Right atrium auricular region (tissue), 2 donors: ENCODE measurements at regions not wholly inside any gene's neighbourhood (a gene's known extent, or its start where the extent isn't known, plus 50 kb on each side); places are given as distances from the start of the nearest gene placed in this dataset.

Experiments used
- DNase-seq: peaks from one replicate; pipeline ENCODE4 v3.0.0-alpha.2; 2019; ENCODE audit warnings: low spot score
- H3K27ac ChIP-seq, 2 donors: fragments of 200-600 bp; sonication (generic); 1 replicate in 1 of 2; 2 replicates in 1 of 2; pipeline ENCODE4 v1.5.1; 2016 to 2019
- H3K27me3 ChIP-seq, 2 donors: fragments of 200-600 bp; sonication (generic); one replicate each; pipeline versions ENCODE4 v1.5.1 to v1.6.0; 2017 to 2019
- H3K36me3 ChIP-seq: fragments of 200-600 bp; sonication (generic); one replicate; pipeline ENCODE4 v1.5.1; 2016
- H3K4me1 ChIP-seq, 2 donors: fragments of 200-600 bp; sonication (generic); one replicate each; pipeline versions ENCODE4 v1.5.1 to v1.6.0; 2017 to 2019
- H3K4me3 ChIP-seq, 2 donors: fragments of 200-600 bp; sonication (generic); 1 replicate in 1 of 2; 2 replicates in 1 of 2; pipeline ENCODE4 v1.5.1; 2017 to 2019; ENCODE audit warnings: mild to moderate bottlenecking in 1 of 2, moderate library complexity in 1 of 2
- H3K9me3 ChIP-seq, 2 donors: fragments of 200-600 bp; sonication (generic); one replicate each; pipeline ENCODE4 v1.5.1; 2019
- CTCF ChIP-seq, 2 donors: fragments of 200-600 bp; sonication (generic); IDR thresholded peaks; one replicate each; pipeline ENCODE4 v1.5.1; 2019; ENCODE audit warnings: antibody characterized with exemption in 2 of 2

- no peak for DNase-seq
- Histone ChIP-seq H3K4me1 (no peaks in the 10 kb centered on the region), H3K36me3 (no peaks in the 10 kb centered on the region), H3K9me3 (no peaks in the 10 kb centered on the region), H3K27ac (no peak overlapping the region), H3K4me3 (no peak overlapping the region), H3K27me3 (no peaks in the 10 kb centered on the region)
- TF ChIP-seq CTCF (IDR thresholded peaks at IDR 0.05) = no peak
Measured at GRCh38 chr16:86107215-86107825, 208.4 kb downstream of the IRF8 start.

- Histone ChIP-seq H3K4me3 (no peak overlapping the region), H3K4me1 (no peaks in the 10 kb centered on the region), H3K27me3 (no peaks in the 10 kb centered on the region), H3K9me3 (no peaks in the 10 kb centered on the region), H3K36me3 (no peaks in the 10 kb centered on the region), H3K27ac (no peak overlapping the region)
- DNase-seq = no peak
- no peak for TF ChIP-seq CTCF (IDR thresholded peaks at IDR 0.05)
Measured at GRCh38 chr16:86108062-86108461, 209.1 kb downstream of the IRF8 start.

- H3K27ac ChIP-seq = no peak overlapping the region
- H3K4me1 ChIP-seq = no peaks in the 10 kb centered on the region
- no peaks in the 10 kb centered on the region for H3K9me3 ChIP-seq
- TF ChIP-seq CTCF (IDR thresholded peaks at IDR 0.05) = no peak
- H3K36me3 ChIP-seq = no peaks in the 10 kb centered on the region
- H3K4me3 ChIP-seq = no peak overlapping the region
- DNase-seq = no peak
- no peaks in the 10 kb centered on the region for H3K27me3 ChIP-seq
Measured at GRCh38 chr16:86110134-86110533, 211.2 kb downstream of the IRF8 start.

GRCh38 chr16:86110726-86111125 lies 211.8 kb downstream of the IRF8 start:
- H3K9me3 ChIP-seq = no peaks in the 10 kb centered on the region
- H3K27me3 ChIP-seq = no peaks in the 10 kb centered on the region
- no peaks in the 10 kb centered on the region for H3K4me1 ChIP-seq

GRCh38 chr16:86112178-86112577 lies 213.2 kb downstream of the IRF8 start:
- TF ChIP-seq CTCF (IDR thresholded peaks at IDR 0.05) = no peak
- Histone ChIP-seq H3K4me3 (no peak overlapping the region), H3K27me3 (no peaks in the 10 kb centered on the region), H3K4me1 (no peaks in the 10 kb centered on the region), H3K9me3 (no peaks in the 10 kb centered on the region), H3K36me3 (no peaks in the 10 kb centered on the region), H3K27ac (no peak overlapping the region)
- no peak for DNase-seq

More at GRCh38 chr16:86110726-86111125, 211.8 kb downstream of the IRF8 start:
- TF ChIP-seq CTCF (IDR thresholded peaks at IDR 0.05) = no peak
- H3K4me3 ChIP-seq = no peak overlapping the region
- H3K36me3 ChIP-seq = no peaks in the 10 kb centered on the region
- no peak overlapping the region for H3K27ac ChIP-seq
- DNase-seq = no peak

- TF ChIP-seq CTCF (IDR thresholded peaks at IDR 0.05) = no peak
- H3K9me3 ChIP-seq = no peaks in the 10 kb centered on the region
- DNase-seq = no peak
- no peak overlapping the region for H3K4me3 ChIP-seq
- H3K27me3 ChIP-seq = no peaks in the 10 kb centered on the region
- no peaks in the 10 kb centered on the region for H3K36me3 ChIP-seq
- H3K4me1 ChIP-seq = no peaks in the 10 kb centered on the region
- H3K27ac ChIP-seq = no peak overlapping the region
Measured at GRCh38 chr16:86117235-86117634, 218.3 kb downstream of the IRF8 start.
